Fibroblast of pulmonary artery (primary cell): ENCODE measurements at regions not wholly inside any gene's neighbourhood (a gene's known extent, or its start where the extent isn't known, plus 50 kb on each side); places are given as distances from the start of the nearest gene placed in this dataset.

Experiments
- DNase-seq: peaks from one replicate; pipeline ENCODE4 v3.0.0-alpha.2; 2010; ENCODE audit warnings: low read depth
- H3K4me3 ChIP-seq: replicated peaks from 2 replicates; pipeline ENCODE4 v1.5.1; 2011; ENCODE audit warnings: low read depth, mild to moderate bottlenecking, control low read depth, low read length, moderate library complexity
- TF ChIP-seq, protein P1 (sequence below): IDR thresholded peaks from 2 replicates; pipeline ENCODE4 v1.5.1; 2011; ENCODE audit warnings: mild to moderate bottlenecking, control low read depth, low read length, inconsistent platforms; ENCODE audit errors: missing control alignments

DNA sequence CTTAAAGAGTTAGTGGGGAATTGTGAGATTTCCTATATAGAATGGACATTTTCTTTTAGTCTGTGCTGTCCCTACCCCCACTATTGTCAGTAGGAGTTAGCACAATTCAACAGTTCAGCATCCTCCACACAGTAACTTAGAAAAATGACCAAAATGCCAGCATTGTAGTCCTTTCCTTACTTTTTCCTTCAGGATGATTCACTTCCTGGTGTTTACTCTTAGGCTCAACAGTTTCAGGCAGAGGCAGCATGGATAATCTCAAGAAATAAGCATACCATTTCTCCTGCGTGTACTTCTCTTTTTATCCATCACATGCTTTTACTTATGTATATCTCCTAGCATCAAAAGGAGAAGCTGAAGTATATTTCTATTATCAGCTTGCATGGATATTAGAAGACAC, 683.4 kb downstream of the SLC16A7 start:
- H3K4me3 ChIP-seq = no peak overlapping the region
- peak; percentile 54 for DNase-seq
- TF ChIP-seq, protein P1, sequence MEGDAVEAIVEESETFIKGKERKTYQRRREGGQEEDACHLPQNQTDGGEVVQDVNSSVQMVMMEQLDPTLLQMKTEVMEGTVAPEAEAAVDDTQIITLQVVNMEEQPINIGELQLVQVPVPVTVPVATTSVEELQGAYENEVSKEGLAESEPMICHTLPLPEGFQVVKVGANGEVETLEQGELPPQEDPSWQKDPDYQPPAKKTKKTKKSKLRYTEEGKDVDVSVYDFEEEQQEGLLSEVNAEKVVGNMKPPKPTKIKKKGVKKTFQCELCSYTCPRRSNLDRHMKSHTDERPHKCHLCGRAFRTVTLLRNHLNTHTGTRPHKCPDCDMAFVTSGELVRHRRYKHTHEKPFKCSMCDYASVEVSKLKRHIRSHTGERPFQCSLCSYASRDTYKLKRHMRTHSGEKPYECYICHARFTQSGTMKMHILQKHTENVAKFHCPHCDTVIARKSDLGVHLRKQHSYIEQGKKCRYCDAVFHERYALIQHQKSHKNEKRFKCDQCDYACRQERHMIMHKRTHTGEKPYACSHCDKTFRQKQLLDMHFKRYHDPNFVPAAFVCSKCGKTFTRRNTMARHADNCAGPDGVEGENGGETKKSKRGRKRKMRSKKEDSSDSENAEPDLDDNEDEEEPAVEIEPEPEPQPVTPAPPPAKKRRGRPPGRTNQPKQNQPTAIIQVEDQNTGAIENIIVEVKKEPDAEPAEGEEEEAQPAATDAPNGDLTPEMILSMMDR = no peak

DNA sequence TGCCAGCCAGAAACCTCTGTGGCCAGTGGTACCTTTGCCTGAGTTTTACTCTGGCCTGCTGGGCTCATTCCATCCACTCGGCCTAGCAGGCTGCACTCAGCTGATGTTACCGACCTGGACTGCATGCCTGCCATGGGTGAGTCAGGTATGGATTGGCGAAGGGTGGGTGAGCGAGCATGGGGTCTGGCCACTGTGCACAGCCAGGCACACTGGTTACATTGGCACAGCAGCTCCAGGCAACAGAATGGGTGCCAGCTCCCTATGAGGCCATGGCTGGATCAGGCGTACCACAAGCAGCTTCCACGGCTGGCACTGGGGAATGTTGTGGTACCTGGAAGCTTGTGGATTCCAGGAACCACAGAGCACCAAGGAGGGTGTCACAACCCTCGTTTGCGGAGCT, 685.7 kb downstream of the SLC16A7 start:
- no peak overlapping the region for H3K4me3 ChIP-seq

DNA sequence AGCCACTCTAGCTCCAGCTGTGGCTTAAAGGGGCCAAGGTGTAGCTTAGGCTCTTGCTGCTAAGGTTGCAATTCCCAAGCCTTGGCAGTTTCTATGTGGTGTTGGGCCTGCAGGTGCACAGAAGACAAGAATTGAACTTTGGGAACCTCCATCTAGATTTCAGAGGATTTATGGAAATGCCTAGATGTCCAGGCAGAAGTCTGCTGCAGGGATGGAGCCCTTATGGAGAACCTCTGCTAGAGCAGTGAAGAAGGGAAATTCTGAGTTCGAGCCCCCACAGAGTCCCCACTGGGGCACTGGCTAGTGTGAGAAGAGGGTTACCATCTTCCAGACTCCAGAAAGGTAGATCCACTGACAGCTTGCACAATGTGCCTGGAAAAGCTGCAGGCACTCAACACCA, 694.7 kb downstream of the SLC16A7 start:
- DNase-seq = no peak
- TF ChIP-seq, protein P1 = no peak
- H3K4me3 ChIP-seq = no peak overlapping the region

More for the DNA sequence above, 685.7 kb downstream of the SLC16A7 start:
- TF ChIP-seq, protein P1 = no peak
- no peak for DNase-seq

DNA sequence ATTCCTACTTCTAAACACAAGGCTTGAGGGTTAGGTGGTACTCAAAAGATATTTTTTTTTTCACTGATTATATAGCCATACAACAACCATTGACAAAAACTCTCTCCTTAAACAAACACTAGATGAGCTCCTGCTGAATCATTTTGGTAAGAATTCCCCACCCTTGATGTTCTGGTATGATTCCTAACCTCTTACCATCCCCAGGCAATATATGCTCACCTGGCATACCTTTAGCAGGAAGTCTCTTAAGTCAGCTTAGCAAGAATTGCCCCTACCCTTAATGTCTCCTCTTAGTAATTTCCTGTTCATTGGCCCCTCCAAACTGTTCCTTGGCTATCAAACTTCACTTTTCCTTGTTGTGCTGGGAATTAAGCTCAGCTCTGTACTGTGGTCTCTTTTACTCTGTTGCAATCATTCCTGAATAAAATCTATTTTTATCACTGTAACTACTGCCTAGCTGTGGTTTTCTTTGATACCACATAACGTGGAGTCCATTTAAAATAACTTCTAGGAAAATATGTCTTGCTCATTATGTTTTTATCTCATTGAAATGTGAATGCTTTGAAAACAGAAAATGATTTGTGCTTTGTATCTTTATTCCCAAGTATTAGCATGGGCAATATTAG, 712.6 kb downstream of the SLC16A7 start:
- DNase-seq = no peak
- H3K4me3 ChIP-seq = no peak overlapping the region
- TF ChIP-seq, protein P1 = no peak

DNA sequence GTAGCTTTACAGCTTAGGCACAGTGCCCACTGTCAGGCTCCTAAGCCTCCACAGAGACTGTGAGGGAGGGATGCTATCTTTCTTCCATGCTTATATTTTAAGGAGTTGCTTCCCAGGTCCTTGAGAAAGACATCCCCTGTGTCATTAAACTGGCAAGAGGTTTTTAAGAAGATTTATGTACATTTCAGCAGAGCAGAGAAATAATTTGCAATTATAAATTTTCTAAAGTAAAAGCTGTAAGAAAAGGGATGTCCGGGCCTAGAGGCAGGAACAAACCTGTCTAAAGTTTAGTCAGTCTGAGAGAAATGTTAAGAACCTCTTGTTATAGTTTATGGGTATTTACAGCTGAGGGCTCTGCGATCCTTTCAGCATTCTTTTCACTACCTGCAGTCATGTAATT, 716.1 kb downstream of the SLC16A7 start:
- TF ChIP-seq, protein P1 = no peak
- no peak overlapping the region for H3K4me3 ChIP-seq
- DNase-seq = no peak

DNA sequence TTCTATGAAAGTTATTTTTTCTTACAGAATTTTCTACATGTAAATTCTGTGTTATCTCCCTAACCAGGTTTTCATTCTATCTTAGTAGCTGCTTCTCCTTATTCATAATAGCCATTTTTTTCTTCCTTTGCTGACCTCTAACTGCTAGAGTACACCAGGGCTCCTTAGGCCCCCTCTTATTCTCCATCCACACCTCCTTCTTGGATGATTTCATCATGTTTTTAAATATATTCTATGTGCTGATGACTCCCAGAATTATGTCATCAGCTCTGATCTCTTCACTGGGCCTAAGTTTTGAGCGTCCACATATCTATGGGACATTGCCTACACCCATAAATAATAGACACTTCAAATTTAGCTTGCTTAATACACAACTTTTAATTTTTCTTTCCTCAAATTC, 721.5 kb downstream of the SLC16A7 start:
- TF ChIP-seq, protein P1 = no peak
- H3K4me3 ChIP-seq = no peak overlapping the region
- DNase-seq = no peak

DNA sequence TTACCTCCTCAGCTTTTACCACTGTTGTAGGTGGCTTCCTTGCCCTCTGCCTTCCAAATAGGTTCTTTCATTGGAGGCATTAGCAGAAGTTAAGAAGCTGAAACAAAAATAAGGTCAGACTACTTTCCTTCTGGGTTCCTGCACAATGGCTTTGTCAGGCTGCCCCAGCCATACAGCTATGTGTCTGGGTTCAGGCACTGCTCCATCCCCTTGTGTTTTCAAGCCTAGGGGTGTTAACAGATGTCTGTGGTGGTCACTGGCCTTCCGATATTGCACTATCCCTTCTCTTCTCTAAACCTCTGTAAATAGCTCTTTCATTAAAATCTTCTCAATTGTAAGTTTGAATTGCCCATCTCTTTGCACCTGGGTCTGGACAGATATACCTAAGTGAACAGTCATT, 728.9 kb downstream of the SLC16A7 start:
- TF ChIP-seq, protein P1 = no peak
- DNase-seq = no peak
- no peak overlapping the region for H3K4me3 ChIP-seq
